NCI-H2029 treated with DMSO at 0.1 percent for 48 hours (cell line): ENCODE measurements at regions not wholly inside any gene's neighbourhood (a gene's known extent, or its start where the extent isn't known, plus 50 kb on each side); places are given as distances from the start of the nearest gene placed in this dataset.

Source experiments
- DNase-seq: peaks from one replicate; lab custom pipeline; 2025; lab: John Stamatoyannopoulos, UW

DNA sequence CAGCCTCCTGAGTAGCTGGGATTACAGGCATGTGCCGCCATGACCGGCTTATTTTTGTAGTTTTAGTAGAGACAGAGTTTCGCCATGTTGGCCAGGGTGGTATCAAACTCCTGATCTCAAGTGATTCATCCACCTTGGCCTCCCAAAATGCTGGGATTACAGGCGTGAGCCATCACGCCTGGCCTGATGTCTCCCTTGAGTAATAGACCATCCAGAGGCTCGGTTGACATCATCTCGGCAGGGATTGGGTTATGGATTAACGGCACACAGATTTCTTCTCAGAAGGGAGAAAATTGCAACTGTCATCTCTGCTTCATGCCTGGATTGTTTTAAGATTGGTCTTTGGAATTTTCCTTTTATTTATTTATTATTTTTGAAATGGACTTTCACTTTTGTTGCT is 239.2 kb upstream of the LARGE1 start:
- no peak for DNase-seq

DNA sequence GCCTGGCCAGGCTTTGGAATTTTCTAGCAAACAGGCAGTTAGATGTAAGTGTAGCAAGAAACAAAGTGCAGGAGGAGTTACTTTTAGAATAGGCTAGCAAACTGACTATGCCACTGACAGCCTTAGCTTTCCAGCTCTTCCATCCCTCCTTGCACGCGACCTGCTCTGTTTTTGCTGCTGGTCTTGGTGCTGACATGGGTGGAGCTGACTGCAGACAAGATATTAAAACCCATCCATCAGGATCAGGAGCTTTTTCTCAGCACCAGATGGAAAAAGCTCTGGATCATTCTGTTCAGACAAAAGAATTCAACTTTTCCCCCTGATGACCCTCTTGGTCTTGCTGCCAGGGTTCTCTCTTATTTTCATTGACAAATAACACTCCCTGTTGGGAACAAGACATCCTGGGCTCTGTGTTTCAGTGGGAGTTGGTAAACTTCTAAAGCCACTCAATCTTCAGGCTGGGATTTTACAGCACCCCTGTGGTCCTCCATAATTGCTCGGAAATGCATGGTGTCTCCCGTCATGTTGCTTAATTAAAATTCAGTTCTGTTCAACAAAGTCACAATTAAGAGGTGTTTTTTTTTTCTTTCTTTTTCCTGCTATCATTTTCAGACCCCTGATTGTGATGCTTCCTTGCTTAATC is 240.0 kb upstream of the LARGE1 start:
- no peak for DNase-seq

DNA sequence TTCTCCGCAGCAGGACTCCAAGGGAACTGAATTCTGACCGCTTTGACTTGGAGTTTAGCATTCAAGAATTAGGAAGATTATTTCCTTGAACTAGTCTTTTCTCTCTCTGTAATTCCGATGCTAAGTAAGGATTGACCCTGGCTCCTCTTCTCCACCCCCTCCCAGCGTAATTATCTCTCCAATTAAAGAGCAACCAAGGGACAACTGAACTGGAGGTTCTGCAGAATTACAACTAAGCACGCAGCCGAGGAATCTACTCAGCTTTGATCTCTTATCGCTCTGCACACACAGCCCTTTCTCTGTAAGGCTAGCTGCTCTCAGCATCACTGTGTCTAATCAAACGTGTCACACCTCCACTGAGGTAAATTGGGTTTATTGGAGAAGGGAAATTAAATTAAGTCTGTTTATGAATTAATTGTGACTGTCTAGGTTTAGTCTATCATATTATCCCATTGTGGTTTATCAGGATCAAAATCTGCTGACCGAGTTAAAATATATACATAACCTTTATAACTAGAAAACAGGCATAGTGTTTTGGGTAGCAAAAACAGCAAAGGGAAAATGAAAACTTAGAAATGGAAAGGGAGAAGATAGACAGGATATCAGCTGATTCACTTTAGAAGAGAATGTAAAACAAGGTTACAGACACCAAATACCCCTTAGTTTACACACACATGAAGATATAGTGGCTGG is 241.3 kb upstream of the LARGE1 start:
- DNase-seq, result no peak

DNA sequence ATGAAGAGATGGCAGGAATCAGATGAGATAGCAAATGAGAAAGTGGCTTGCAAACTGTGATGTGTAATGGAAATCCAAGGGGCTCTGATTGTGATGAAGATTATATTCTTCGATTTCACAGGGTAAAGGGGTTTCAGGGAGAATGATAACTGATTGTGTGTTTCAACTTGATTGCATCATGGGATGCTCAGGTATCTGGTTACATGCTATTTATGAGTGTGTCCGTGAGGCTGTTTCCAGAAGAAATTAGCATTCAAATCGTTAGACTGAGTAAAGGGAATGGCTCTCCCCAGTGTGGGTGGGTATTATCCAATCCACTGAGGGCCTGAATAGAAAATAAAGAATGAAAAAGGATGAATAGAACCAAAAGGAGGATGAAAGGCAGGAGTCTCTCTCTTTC is 278.7 kb upstream of the LARGE1 start:
- no peak for DNase-seq

DNA sequence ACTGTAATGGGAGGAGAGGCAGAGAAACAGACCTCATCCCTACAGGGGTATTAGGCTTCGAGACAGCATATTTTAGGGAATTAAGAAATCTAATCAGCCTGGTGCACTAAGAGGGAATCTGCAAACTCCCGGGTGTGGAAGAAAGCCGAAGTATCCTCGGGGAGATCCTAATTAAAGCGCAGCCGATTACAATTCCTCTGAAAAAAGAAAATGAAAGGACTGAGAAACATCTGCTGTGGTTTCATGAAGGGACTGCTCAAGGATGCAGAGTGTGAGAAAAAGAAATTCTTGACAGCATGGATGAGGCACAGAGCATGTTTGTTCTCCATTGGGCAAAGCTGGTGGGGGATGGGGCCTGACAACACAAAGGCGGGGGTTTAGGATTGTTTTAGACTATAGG is 290.0 kb upstream of the LARGE1 start:
- no peak for DNase-seq

DNA sequence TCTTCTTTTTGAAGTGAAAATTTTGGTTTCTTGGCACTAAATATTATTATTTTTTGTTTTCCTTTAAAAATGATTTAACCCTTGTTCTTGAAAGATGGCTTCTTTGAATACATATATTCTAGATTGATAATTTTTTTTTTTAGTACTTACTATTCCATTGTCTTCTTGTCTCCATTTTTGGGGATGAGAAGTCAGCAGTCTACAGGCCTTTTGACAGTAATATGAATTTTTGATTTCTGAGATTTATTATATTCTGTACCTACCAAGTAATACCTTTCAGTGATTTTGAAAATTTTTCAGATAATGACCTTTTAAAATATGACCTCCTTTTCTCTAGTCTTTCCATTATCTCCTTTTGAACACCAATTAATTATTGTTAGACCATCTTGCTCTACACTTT is 294.1 kb upstream of the LARGE1 start:
- DNase-seq, result no peak

DNA sequence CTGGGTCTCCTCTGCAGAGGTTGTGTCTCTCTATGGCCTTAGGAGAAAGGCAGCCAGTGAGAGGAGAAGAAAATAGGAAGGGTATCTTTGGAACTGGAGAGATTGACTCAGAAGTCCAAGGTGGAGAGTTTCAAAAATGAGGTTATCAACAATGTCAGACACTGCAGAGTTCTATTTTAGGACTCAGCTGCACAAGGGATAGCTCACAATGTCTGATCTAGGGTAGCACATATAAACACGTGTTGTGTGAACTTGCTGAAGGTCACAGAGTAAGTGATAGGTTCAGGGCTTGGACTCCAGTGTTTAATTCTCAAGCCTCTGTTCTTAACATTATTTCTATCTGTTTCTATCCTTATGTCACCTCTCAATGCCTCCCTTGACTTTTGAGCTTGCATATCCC is 305.0 kb upstream of the LARGE1 start:
- no peak for DNase-seq

DNA sequence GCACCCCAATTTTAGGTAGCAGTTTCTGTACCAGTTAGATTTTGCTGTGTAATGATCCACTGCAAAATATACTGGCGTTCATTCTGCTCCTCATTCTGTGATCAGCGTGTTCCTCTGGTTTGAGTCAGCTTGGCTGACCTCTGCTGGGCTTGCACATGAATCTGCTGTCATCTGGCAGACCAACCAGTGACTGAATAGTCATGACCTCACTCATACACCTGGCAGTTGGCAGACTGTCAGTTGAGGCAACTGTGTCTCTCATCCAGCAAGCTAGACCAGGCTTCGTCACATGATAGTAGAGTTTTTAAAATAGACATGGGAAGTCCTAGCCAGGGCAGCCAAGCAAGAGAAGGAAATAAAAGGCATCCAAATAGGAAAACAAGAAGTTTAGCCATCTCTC is 316.3 kb upstream of the LARGE1 start:
- DNase-seq, result peak; percentile 16

DNA sequence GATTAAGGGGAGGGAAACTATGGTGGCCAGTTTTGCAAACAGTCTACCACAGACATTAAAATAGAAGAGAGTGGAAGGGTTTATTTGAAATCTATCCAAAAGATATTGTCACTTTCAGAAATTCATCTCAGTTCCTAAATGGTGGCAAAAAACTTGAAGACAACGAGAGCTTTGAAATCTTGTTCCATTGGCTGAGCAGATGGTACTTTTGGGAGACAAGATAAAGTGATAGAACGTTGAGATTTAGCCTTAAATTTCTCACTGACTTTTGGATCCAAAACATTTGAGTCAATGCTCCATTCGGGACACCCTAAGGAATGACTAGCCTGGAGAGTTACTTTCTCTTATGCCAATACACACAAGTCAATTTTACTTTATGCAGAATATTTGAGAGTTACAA is 319.1 kb upstream of the LARGE1 start:
- DNase-seq, result no peak

DNA sequence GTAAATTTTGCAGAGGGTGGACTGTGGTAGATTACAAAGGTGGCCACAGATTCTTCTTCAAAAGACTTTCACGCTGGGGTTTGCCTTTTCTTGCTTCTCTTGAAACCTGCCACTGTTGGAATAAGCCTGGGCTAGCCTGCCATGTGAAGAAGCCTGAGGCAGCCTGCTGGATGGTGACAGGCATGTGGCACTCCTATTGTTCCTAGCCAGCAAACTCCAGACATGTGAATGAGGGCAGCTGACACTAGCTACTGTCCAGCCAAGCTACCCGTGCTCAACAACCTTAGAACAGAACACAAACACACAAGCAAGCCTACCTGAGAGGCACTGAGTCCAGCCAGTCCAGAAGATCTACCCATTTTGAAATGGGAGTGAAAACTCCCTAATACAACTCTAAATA is 322.7 kb upstream of the LARGE1 start:
- no peak for DNase-seq

DNA sequence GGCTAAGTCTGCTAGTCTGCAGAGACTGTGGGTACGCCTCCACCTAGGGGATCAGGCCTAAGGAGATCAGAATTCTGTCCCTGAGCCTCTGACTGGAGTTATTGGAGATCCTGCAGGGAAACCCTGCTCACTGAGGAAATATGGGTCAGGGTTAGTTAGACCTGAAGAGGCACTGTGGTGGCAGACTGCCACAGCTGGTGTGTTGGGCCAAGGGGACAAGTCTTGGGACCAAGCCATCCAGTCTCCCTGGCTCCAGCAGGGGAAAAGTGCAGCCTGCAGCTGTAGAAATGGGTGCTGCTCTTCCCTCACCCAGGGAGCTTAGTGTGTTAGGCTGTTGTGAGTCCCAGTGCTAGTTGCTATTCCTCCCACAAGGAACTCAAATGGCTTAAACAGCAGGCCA is 334.8 kb upstream of the LARGE1 start:
- no peak for DNase-seq

DNA sequence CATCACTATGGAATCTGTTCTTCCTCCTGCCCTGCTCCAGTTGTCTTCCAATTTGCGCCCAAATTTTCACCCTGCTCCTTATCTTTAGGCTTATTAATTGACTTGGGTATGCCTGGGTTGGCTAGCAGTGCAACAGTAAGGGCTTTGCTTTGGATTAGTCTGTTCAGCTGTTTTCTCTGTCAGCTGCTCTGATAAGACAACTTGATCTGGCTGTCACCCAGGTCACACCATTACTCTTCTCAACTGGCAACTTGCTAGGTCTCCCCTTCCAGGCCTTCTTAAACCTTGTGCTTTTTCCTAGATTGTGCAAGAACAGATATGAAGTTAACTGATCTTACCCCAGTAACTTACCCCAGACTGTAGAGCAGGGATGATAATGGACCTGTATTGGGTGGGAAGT is 357.8 kb upstream of the LARGE1 start:
- no peak for DNase-seq

DNA sequence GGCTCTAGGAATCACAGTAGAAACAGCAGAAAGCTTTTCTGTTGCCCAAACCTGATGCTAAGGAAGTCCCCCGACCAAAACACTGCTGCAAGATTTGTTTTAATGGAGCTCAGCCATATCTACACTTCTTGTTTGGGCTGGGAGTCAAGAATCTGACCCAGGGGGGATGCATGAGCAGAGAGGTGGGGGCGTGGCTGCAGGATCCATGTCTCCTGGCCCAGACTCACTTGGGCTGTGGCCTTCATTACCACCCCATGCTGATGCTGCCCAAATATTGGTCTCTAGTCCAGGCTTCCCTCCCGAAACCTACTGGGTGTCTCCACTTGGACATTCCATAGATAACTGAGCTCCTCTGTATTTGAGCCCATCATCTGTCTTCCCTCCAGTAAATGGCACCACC is 361.5 kb upstream of the LARGE1 start:
- no peak for DNase-seq

DNA sequence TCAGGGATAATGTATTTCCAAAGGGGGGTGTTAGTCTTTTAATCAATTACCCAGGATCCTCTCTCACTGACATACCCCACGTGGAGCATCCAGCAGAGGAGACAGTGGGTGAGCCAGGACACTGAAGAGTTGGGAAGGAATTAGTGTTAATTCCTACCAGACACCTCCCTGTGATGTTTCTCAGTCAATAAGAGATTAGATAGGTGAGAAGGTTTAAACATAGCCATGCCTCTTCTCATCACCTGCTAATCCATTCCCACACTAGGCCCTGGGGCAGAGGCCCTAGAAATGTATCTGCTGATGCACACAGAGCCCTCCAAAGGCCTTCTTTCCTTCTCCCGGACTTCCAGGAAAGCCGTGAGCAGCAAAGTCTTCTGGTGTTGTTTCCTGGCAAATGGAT is 363.6 kb upstream of the LARGE1 start:
- no peak for DNase-seq

DNA sequence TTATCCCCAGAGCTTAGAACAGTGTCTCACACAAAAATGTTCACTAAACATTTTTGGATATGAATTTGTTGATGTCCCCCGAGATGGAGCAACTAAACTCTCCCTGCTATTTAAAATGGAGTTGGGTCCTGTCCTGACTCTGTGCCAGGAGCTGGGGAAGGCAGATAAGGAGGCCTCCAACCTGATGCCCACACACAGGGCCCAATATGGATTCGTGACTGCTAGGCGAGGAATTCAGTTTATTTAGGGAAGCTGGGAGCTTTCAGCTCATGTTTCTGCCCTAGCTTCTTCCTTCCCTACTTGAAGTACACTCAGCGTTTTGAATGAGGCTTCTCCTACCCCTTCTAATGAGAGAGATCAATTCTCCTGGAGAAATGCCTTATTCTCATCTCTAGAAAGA is 373.0 kb upstream of the LARGE1 start:
- DNase-seq, result no peak

DNA sequence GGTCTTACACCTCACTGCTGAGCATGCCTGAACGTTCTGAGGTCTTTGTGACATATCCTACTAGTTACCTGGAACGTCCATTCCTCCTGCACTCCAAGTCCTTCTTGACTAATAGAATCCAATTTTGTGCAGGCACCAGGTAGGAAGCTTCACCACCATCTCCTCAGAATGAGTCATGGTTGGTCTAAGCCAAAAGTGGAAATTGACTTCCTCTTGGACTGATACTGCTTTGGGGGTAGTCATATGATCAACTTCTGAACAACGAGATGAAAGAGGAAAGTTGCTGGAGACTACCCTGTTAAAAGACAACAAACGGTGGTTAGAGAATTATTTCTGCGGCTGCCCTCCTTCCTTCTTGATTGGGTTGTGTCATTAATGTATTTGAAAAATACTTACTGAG is 374.2 kb upstream of the LARGE1 start:
- DNase-seq, result no peak

DNA sequence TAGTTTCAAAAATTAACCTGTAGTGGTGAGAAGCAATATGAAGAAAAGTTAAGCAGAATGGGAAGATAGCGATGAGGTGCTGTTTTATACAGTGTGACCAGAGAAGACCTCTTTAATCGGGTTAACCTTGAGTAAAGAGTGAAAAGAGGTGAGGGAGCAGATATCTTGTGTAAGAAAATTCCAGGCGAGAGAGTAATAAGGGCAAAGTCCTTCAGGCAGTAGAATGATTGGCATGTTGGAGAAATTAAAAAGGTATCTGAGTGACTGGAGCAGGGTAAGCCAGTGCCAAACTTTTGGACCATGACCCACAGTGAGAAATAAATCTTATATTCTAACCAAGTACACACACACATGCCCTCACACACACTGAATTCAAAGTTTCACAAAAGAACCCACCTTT is 374.7 kb upstream of the LARGE1 start:
- DNase-seq, result no peak

DNA sequence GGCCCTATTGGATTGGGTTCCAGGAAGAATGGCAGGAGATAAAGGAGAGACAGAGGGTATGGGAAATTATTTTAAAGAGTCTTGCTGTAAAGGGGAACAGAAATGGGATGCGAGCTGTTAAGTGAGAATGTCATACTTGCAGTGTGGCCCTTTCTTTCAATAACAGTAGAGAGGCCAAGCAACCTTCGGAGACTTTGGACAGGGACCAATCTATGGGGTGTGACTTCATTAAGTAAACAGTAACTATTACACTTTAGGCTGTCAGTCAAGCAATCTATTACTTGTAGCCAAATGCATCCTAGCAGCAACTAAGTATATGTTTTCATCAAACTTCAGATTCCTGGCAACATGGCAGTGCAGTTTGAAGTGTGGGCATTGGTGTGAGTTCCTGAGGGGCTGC is 376.2 kb upstream of the LARGE1 start:
- DNase-seq, result no peak

DNA sequence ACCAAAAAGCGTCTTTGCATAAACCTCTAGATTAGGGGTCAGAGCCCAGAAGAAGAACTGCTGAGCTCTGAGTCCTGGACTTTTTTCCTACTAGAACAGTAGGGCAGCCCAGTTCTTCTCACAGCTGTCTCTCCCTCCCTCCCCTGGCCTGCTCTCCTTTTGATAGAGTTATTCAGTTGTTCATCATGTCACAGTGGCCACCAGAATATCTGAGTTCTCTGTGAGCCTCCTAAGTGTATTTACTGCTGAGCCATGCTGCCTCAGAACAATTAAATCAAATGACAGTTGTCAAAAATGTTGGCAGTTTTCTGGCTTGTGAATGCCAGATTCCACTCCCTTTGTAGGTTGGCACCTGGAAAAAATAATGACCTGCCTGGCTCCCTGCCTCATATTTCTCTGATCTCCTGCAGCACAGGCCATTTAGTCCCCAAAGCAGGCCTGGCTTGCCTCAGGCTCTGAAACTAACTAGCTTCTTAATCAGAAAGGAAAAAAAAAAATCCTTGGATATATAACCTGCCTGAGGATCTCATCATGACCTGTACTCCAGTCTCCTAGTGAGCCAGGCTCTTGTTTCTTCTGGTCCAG is 377.4 kb upstream of the LARGE1 start:
- no peak for DNase-seq

DNA sequence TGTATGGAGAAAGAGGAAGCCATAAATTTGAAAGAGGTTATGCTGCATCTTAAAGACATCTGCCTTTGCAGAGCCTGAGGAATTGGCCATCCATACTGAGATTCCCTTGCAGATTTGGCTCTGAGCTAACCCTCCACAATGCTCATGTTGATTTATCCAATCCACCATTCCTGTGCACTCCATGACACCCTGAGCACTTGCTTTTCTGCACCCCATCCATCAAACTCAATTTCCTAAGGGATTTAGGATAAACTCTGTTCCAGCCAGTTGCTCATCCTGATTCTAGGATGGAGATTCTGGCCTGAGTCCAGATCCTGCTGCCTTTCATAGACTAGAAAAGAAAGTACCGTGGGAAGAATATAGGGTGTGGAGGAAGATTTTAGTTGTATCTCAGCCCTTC is 379.2 kb upstream of the LARGE1 start:
- DNase-seq, result no peak

DNA sequence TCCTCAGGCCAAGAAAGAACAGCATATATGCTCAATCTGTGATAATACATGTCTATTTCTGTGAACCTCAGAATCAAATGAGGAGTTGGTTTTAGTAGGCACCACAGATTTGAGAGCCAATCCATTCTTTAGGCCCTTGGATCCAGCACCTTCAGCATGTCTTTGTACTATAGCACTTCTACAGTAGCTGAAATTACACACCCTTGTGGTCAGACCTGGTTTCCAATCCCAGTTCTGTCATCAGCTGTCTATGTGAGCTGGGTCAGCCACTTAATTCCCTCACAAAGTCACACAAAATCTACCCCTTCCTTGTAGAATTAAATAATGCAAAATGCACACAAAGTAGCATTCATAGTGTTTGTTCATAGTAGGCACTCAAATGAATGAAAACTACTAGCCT is 381.3 kb upstream of the LARGE1 start:
- DNase-seq, result no peak

DNA sequence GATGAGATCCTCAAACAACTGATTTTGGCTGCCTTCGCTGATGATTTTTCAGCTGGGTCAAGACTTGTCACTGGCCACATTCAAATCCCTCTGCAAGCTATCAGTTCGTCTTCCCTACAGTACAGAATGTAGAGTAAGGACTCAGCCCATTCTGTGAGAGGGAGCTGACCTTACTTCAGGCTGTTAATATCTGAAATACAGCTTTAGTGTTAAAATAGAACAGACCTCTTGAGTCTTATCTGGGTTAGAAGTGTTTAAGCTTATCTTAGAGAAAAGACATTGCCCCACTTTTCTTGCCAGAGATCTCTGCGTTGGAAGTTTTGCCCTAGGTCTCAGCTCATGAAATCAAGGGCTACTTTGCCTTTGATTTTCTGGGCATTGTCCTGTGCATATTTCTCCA is 383.4 kb upstream of the LARGE1 start:
- DNase-seq, result no peak

DNA sequence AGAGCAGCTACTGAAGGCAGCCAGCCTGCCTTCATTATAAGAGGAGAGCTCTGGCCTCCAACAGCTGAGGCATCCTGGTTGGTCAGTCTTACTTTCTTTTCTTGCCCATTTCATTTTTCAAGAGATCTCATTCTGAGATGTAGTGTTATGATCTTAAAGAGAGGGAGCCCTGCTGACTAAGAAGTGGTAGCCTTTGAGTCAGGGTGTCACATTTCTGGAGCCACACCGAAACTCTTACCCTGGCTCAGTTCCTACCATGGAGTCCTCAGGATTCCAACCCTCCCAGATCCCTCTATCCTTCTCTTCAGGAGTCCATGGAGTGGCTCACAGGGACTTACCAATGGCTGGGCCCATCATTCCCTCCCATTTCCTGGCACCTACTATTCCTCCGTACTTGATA is 386.1 kb upstream of the LARGE1 start:
- DNase-seq, result no peak

DNA sequence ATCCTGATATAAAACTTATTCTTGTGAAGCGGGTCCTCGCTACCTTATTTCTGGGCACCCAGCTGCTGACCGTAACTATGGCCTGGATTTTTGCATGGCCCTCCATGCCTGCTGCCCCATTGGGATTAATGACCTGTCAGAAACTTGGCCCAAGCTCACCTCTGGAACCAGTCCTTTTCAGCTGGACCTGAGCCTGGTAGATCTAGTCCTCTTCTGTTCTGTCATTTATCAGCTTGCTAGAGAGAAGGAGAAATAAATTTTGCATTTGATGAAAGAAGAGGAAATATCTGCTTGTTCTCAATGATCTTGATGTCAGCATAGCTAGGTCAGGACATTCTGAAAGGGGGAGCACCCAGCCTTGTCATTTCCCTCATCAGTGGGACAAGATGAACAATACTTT is 387.8 kb upstream of the LARGE1 start:
- no peak for DNase-seq
